Activated CD4-positive, alpha-beta T cell treated with anti-CD3 and anti-CD28 coated beads, Interleukin-2, amount 50 U/mL, for 24 hours (primary cell): ENCODE measurements at regions not wholly inside any gene's neighbourhood (a gene's known extent, or its start where the extent isn't known, plus 50 kb on each side); places are given as distances from the start of the nearest gene placed in this dataset.

ENCODE experiments used
- DNase-seq, 2 donors: peaks; one replicate each; pipeline ENCODE4 v3.0.0-alpha.2; 2020; ENCODE audit warnings: low read depth in 1 of 2, low spot score in 1 of 2

- DNase-seq = no peak
Measured at GRCh38 chr16:65932350-65933072, 434.0 kb upstream of the CDH5 start.

- no peak for DNase-seq
Measured at GRCh38 chr16:65922923-65923322, 443.6 kb upstream of the CDH5 start.

- DNase-seq = no peak
Measured at GRCh38 chr16:65919986-65920376, 446.5 kb upstream of the CDH5 start.

- DNase-seq = no peak
Measured at GRCh38 chr16:65919145-65919985, 447.1 kb upstream of the CDH5 start.

GRCh38 chr16:65917466-65917865 lies 449.0 kb upstream of the CDH5 start:
- no peak for DNase-seq

GRCh38 chr16:65916995-65917394 lies 449.5 kb upstream of the CDH5 start:
- no peak for DNase-seq

- DNase-seq = no peak
Measured at GRCh38 chr16:65910291-65910690, 456.2 kb upstream of the CDH5 start.

GRCh38 chr16:65909310-65910050 lies 457.0 kb upstream of the CDH5 start:
- no peak for DNase-seq

- no peak for DNase-seq
Measured at GRCh38 chr16:65908568-65908967, 457.9 kb upstream of the CDH5 start.

GRCh38 chr16:65905331-65905730 lies 461.2 kb upstream of the CDH5 start:
- no peak for DNase-seq

GRCh38 chr16:65896448-65897153 lies 469.9 kb upstream of the CDH5 start:
- DNase-seq = no peak

GRCh38 chr16:65895906-65896305 lies 470.6 kb upstream of the CDH5 start:
- DNase-seq = no peak

- DNase-seq = no peak
Measured at GRCh38 chr16:65895486-65895885, 471.0 kb upstream of the CDH5 start.

- no peak for DNase-seq
Measured at GRCh38 chr16:65890203-65890602, 476.3 kb upstream of the CDH5 start.

GRCh38 chr16:65889533-65889966 lies 476.9 kb upstream of the CDH5 start:
- no peak for DNase-seq

GRCh38 chr16:65888201-65888600 lies 478.3 kb upstream of the CDH5 start:
- DNase-seq = no peak

- DNase-seq = no peak
Measured at GRCh38 chr16:65884018-65884417, 482.5 kb upstream of the CDH5 start.

GRCh38 chr16:65878347-65878746 lies 488.1 kb upstream of the CDH5 start:
- no peak for DNase-seq

- DNase-seq = no peak
Measured at GRCh38 chr16:65876624-65877023, 489.9 kb upstream of the CDH5 start.

GRCh38 chr16:65876056-65876408 lies 490.5 kb upstream of the CDH5 start:
- no peak for DNase-seq

GRCh38 chr16:65875381-65876055 lies 491.0 kb upstream of the CDH5 start:
- no peak for DNase-seq
